Frontal cortex (tissue), 4 donors: ENCODE measurements at regions not wholly inside any gene's neighbourhood (a gene's known extent, or its start where the extent isn't known, plus 50 kb on each side); places are given as distances from the start of the nearest gene placed in this dataset. TPM values are rescaled to one million over a fixed set of nuclear protein-coding genes. Genes with fewer than 3 reads are reported as not detected.
"Not testable (repeated sequence)": the region's sequence is repeated elsewhere in the genome, so short reads cannot be mapped to it uniquely, and the experiment has no call there.

Experiments used
- DNase-seq, 2 donors: peaks; one replicate each; pipeline ENCODE4 v3.0.0; 2012; ENCODE audit warnings: low spot score in 2 of 2
- FAIRE-seq: peaks from 2 replicates; lab custom pipeline; 2012; peaks lifted over from hg19 to GRCh38; lab: Jason Lieb, UNC
- small RNA-seq: library from RNA; depleted of rRNA; stranded (forward); fragments of <200 nt; gene quantifications from one replicate; pipeline ENCODE3, GENCODE V24; 2014
- donor health status: control.
- donor health status: control.
- donor health status: control.

DNA sequence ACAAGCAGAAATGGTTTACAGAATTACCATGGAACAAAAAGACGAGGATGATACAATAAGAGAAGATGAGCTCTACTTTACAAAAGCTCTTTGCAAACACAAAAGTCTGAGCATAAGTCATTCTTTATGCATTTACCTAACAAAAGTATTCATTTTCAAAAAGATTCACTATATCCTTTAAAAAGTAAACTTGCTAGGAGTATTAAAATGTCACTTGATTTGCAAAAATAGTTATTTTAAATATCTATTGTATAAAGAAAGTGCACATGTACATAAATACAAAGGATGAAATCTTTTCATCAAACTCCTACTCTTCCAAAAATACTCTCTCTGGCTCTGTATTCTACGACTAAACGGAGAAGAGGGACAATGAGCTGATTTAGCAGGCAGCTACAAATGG lies 146.4 kb upstream of the STEAP1 start:
- FAIRE-seq (no peak), DNase-seq (no peak)

DNA sequence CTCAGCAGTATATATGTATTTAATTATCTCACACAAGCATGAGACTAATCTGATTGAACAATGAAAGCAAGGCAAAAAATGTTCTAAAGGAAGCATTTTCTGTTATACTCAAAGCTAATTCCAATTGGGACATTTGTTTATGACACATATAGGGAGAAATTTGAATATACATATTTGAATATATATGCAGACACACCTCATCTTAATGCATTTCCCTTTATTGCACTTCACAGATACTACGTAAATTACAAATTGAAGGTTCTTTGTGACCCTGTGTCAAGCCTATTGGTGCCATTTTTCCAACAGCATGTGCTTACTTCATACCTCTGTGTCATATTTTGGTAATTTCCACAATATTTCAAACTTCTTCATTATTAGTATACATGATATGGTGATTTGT lies 132.1 kb upstream of the STEAP1 start:
- DNase-seq (no peak), FAIRE-seq (no peak)

DNA sequence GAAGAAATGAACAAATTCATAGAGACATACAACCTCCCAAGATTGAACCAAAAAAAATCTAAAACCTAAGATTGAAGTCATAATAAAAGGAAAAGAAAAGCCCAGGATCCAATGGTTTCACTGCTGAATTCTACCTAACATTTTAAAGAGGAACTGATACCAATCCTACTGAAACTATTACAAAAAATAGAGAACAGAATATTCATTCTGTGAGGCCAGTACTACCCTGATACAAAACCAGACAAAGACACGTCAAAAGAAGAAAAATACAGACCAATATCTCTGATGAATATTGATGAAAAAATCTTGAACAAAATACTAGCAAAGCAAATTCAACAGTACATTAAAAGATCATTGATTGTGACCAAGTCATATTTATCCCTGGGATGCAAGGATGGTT lies 128.5 kb upstream of the STEAP1 start:
- FAIRE-seq (no peak), DNase-seq (no peak)

DNA sequence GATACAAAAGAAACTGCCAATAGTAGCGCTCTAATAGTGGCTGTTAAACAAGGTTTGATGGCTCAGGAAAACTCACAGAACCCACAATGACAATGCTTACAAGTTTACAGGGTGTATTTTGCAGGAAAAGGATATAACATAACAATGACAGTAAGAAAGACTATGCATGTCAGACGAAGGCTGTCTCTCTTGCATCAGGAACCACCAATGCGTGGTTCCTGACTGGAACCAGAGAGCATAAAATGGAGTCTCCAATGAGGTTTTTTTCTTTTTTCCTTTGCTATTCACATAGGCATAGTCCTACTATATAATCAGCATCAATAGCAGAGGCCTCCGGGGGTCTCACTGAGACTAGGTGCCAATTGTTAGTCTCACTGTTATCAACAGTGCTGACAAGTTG lies 120.4 kb upstream of the STEAP1 start:
- FAIRE-seq (no peak), DNase-seq (no peak)

DNA sequence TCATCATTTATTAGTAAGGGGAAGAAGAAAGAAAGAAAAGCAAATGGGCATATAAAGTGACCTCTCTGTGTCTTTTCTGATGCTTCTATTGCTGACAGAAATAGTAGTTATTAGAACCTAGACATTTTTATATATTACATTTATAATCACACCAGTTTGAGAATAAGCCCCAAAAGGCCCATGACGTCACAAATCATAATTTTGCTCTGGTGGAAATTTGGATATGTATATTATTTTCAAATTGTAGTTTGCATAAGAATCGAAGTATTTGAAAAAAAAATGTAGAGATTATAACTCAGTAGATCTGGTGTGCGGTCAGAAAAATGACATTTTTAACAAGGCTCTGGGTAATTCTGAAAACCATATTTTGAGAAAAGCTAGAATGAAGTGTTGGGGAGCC lies 101.2 kb upstream of the STEAP1 start:
- DNase-seq (no peak), FAIRE-seq (no peak)

DNA sequence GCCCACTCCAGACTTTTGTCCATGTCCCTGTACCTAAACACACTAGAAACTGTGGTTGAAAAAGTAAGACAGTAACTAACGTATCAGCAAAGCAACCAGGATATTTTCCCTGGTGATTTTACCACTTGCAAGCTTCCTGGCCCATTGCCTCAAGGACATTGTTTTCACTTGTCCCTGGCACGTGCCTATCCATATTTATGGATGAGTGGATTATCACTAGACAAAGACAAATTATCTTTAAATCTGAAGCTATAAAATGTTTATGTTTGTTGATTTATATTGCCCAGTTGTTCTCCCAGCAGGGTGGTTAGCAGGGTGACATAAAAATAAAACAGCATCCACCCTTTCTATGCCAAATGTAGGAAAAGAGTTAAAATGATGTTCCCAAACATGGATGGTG lies 93.2 kb upstream of the STEAP1 start:
- FAIRE-seq: no peak
- DNase-seq: no peak

DNA sequence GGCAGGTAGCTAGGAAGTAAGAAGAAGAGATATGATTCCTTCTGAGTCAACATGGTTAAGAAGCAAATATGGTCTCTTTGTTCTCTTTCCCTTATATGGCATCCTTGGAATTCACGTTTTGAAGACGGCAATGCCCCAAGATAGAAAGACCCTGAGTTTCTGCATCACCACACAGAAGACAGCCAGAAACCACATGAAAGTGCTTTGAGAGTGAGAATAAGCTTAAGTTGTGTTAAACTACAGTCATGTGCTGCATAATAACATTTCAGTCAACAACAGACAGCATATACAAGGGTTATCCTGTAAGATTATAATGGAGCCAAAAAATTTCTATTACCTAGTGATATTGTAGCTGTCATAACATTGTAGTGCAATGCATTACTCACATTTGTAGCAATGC lies 89.9 kb upstream of the STEAP1 start:
- no peak for FAIRE-seq
- no peak for DNase-seq

DNA sequence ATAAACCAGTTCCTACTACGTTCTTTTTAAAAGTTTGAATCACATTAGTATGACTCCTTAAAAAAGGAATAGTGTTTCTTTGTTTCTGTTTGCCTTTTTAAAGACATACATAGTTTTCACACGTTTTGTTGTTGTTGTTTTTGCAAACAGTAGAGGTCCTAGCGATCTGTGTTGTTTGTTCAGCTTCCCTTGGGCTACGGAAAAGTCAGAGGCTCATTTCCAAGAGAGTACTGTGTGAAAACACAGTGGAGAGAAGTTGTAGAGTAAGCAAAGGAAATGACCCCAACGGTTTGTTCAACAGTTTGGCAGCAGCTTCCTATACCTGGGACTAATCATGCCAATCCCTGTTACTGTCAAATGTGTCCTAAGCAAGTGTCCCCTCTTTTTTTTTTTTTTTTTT lies 87.1 kb upstream of the STEAP1 start:
- DNase-seq (no peak), FAIRE-seq (no peak)

DNA sequence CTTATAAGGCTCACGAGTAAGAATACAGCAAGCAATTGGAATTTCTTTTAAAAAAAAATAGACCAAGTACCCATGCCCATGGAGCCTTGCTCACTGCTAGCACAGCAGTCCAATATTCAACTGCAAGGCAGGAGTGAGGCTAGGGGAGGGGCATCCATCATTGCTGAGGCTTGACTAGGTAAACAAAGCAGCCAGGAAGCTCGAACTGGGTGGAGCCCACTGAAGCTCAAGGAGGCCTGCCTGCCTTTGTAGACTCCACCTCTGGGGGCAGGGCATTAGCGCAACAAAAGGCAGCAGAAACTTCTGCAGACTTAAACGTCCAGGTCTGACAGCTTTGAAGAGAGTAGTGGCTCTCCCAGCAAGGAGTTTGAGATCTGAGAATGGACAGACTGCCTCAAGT lies 84.0 kb upstream of the STEAP1 start:
- FAIRE-seq, DNase-seq: not testable (repeated sequence)

DNA sequence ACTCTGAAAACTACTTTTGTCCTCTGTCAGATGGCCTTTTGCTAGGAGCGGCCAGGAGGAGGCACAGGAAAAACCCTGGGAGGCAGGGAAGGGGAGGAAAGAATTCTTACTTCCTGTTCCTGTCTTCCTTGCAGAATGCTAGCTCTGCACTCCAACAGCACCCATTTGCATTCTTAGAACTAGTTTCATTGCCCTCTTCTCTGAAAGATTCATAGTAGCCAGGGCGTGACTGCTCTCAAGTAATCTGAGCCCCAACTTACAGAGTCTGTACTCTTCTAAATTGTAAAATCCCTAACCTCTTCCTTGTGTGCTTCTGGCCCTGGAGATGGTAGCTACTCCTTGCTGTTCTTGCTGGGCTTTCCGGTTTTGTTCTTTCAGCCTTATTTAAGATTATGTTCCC lies 75.3 kb upstream of the STEAP1 start:
- no peak for DNase-seq
- no peak for FAIRE-seq

DNA sequence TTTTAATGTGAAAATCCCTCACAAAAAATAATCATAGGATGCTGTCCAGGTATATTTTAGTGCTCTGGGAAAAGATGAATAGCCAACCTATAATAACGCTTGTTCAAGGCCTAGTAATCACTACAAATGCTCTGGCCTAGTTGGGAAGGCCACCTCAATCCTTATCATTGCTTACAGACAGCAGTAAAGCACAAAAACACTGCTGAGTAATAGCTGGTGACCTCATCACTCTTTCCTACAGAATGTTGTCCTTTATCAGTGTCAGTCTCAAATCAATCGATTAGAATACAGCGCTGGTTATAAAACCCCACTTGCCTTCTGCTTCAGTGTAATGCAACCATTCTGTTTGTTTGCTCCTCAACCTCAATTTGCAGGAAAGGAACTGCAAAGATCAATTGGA lies 72.6 kb upstream of the STEAP1 start:
- FAIRE-seq: no peak
- no peak for DNase-seq

DNA sequence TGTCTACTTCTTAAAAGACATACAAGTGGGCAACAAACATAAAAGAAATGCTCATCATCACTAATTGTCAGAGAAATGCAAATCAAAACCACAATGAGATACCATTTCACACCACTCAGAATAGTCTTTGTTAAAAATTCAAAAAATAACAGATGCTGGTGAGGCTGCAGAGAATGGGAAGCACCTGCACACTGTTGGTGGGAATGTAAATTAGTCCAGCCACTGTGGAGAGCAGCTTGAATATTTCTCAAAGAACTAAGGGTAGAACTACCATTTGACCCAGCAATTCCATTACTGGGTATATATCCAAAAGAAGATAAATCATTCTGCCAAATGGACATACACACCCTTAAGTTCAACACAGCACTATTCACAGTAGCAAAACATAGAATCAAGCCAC lies 61.8 kb upstream of the STEAP1 start:
- DNase-seq (no peak), FAIRE-seq (no peak)

DNA sequence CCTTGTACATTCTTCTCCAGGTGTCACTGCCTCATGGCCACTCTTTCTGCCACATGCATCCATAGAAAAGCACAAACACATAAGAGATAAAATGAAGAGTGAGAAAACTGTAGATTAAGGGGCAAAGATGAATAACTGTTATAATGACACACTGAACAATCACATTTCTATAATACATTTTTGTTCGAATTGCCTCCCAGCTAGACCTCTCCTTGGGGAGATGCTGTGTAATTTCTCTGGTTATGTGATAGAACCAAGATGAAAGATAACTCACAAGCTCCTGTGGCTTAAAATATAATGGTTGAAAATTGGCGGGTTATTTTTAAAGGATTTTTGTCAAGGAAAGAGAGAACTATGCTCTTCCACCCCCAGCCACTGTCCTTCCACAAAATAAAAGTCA lies 60.2 kb upstream of the STEAP1 start:
- DNase-seq (no peak), FAIRE-seq (no peak)

Small RNAs in the stretch of these regions (small RNA-seq; reads per million reads assigned to genes)
- gene RNU6-274P: not detected
